H1 (cell line): ENCODE measurements at regions not wholly inside any gene's neighbourhood (a gene's known extent, or its start where the extent isn't known, plus 50 kb on each side); places are given as distances from the start of the nearest gene placed in this dataset.

Source experiments
- KDM5A ChIP-seq: fragments of 200-600 bp; IDR thresholded peaks from 2 replicates; pipeline ENCODE4 v1.7.1; 2012; ENCODE audit warnings: mild to moderate bottlenecking, low read length, inconsistent platforms, mixed read lengths
- SIX5 ChIP-seq: IDR thresholded peaks from 2 replicates; pipeline ENCODE4 v1.6.1; 2011; ENCODE audit warnings: mild to moderate bottlenecking, low read depth, low read length

GRCh38 chr1:213393860-213394259 lies 342.8 kb downstream of the RPS6KC1 start (continued):
- TF ChIP-seq SIX5 (no peak), KDM5A (no peak)
- TF ChIP-seq, all 59 proteins: peak for 0
